GM23338 (cell line): ENCODE measurements at regions not wholly inside any gene's neighbourhood (a gene's known extent, or its start where the extent isn't known, plus 50 kb on each side); places are given as distances from the start of the nearest gene placed in this dataset.

Experiments used
- ATAC-seq: fragments of 200-7000 bp; cut with Tn5 transposase; 3 replicates; pipeline ENCODE4 v1.9.1; 2020
- DNase-seq: peaks from one replicate; pipeline ENCODE4 v3.0.0-alpha.2; 2015; ENCODE audit warnings: low spot score
- H2AFZ ChIP-seq: fragments of 200-600 bp; sonication (generic); 2 replicates; pipeline ENCODE4 v1.8.0; 2016; ENCODE audit warnings: antibody characterized with exemption, mild to moderate bottlenecking, moderate library complexity
- H3F3A ChIP-seq: fragments of 200-600 bp; sonication (generic); replicated peaks from 2 replicates; pipeline ENCODE4 v1.8.0; 2017; ENCODE audit warnings: antibody characterized with exemption, mixed run types, low read depth
- H3K27ac ChIP-seq: fragments of 200-600 bp; sonication (generic); 2 replicates; pipeline ENCODE4 v1.6.1; 2016; ENCODE audit warnings: low read depth
- H3K27me3 ChIP-seq: fragments of 200-600 bp; sonication (generic); 2 replicates; pipeline ENCODE4 v1.8.0; 2016; ENCODE audit warnings: mild to moderate bottlenecking, mixed run types, moderate library complexity; ENCODE audit not compliant: insufficient read depth
- H3K36me3 ChIP-seq: fragments of 200-600 bp; sonication (generic); 2 replicates; pipeline ENCODE4 v1.8.0; 2016; ENCODE audit warnings: mild to moderate bottlenecking; ENCODE audit not compliant: insufficient read depth
- H3K4me1 ChIP-seq: fragments of 200-600 bp; sonication (generic); 2 replicates; pipeline ENCODE4 v1.8.0; 2016; ENCODE audit warnings: mild to moderate bottlenecking, moderate library complexity; ENCODE audit not compliant: insufficient read depth
- H3K4me2 ChIP-seq: fragments of 200-600 bp; sonication (generic); 2 replicates; pipeline ENCODE4 v1.7.1; 2017; ENCODE audit warnings: mixed run types
- H3K4me3 ChIP-seq: fragments of 200-600 bp; sonication (generic); 2 replicates; pipeline ENCODE4 v1.6.1; 2016; ENCODE audit warnings: mixed run types
- H3K79me2 ChIP-seq: fragments of 200-600 bp; sonication (generic); replicated peaks from 2 replicates; pipeline ENCODE4 v1.8.0; 2017; ENCODE audit warnings: mild to moderate bottlenecking; ENCODE audit not compliant: insufficient read depth
- H3K9me2 ChIP-seq: fragments of 200-600 bp; sonication (generic); 2 replicates; pipeline ENCODE4 v1.8.0; 2017; ENCODE audit not compliant: insufficient read depth
- H4K20me1 ChIP-seq: fragments of 200-600 bp; sonication (generic); replicated peaks from 2 replicates; pipeline ENCODE4 v1.8.0; 2017; ENCODE audit warnings: mild to moderate bottlenecking; ENCODE audit not compliant: insufficient read depth
- H3K27ac Mint-ChIP-seq: 2 replicates; pipeline ENCODE4 v1.8.0; 2020; ENCODE audit warnings: inconsistent platforms, mild to moderate bottlenecking, moderate library complexity, mixed read lengths
- H3K27me3 Mint-ChIP-seq: 3 replicates; pipeline ENCODE4 v1.8.0; 2022; ENCODE audit warnings: low read depth, mild to moderate bottlenecking, moderate library complexity, mixed read lengths, inconsistent platforms; ENCODE audit not compliant: insufficient read depth, poor library complexity
- H3K36me3 Mint-ChIP-seq: 3 replicates; pipeline ENCODE4 v1.8.0; 2021; ENCODE audit warnings: low read depth, mild to moderate bottlenecking, inconsistent platforms, moderate library complexity, mixed read lengths
- H3K4me1 Mint-ChIP-seq: 3 replicates; pipeline ENCODE4 v1.8.0; 2020; ENCODE audit warnings: mild to moderate bottlenecking, inconsistent platforms, mixed read lengths
- H3K4me3 Mint-ChIP-seq: 3 replicates; pipeline ENCODE4 v1.8.0; 2021; ENCODE audit warnings: moderate library complexity, mild to moderate bottlenecking, inconsistent platforms, mixed read lengths
- H3K9me3 Mint-ChIP-seq: 3 replicates; pipeline ENCODE4 v1.8.0; 2020; ENCODE audit warnings: moderate library complexity, mild to moderate bottlenecking, inconsistent platforms, mixed read lengths
- TF ChIP-seq, protein P1 (sequence below): IDR thresholded peaks from 2 replicates; pipeline ENCODE4 v1.6.1; 2016; ENCODE audit warnings: antibody characterized with exemption
- TF ChIP-seq, protein P2 (sequence below): fragments of 250-450 bp; sonication (Bioruptor Pico); IDR thresholded peaks from 2 replicates; pipeline ENCODE4 v1.5.0; 2020; ENCODE audit warnings: mild to moderate bottlenecking, moderate library complexity
- TF ChIP-seq, protein P3 (sequence below), 2 experiments: fragments of 200-600 bp in 1 of 2; sonication (generic) in 1 of 2; conservative IDR thresholded peaks; 2 replicates each; pipeline versions ENCODE4 v1.5.1 to v1.6.1; 2016 to 2017; ENCODE audit warnings: antibody characterized with exemption in 2 of 2, low read depth in 2 of 2, mild to moderate bottlenecking in 2 of 2, moderate library complexity in 1 of 2

DNA sequence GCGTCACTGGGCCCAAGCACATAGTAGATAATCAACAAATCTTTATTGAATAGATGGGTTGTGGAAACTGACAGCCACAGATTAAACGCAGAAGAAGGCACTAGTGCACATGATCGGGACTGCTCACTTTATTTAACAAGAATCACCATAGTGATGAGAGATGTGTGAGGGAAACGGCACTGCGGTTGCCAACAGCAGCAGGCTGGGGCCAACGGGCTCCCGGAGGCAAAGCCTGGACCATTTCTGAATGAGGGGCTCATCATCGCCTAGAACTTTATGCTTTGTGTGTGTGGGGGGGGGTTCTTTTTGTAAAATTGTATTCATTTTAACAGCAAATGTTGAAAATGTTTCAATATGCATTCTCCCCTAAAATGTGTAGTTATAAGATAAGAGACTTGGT, 61.9 kb upstream of the RUFY1 start:
- Histone ChIP-seq H3K4me2 (no peak overlapping the region), H3K9me2 (no peaks in the 10 kb centered on the region), H3K79me2 (no peaks in the 10 kb centered on the region), H3K27me3 (no peaks in the 10 kb centered on the region), H2AFZ (no peak overlapping the region), H4K20me1 (no peaks in the 10 kb centered on the region), H3K4me3 (no peak overlapping the region), H3F3A (no peaks in the 10 kb centered on the region), H3K36me3 (no peaks in the 10 kb centered on the region), H3K27ac (no peak overlapping the region), H3K4me1 (no peaks in the 10 kb centered on the region)
- Mint-ChIP-seq H3K36me3 (no peaks in the 10 kb centered on the region), H3K4me3 (no peak overlapping the region), H3K27ac (no peak overlapping the region), H3K4me1 (no peaks in the 10 kb centered on the region), H3K27me3 (peaks cover 5% of the 10 kb centered on the region), H3K9me3 (peaks cover 10% of the 10 kb centered on the region; the same call in 1 of the 3 replicates)
- ATAC-seq (no peak), DNase-seq (no peak)
- TF ChIP-seq, protein P1, sequence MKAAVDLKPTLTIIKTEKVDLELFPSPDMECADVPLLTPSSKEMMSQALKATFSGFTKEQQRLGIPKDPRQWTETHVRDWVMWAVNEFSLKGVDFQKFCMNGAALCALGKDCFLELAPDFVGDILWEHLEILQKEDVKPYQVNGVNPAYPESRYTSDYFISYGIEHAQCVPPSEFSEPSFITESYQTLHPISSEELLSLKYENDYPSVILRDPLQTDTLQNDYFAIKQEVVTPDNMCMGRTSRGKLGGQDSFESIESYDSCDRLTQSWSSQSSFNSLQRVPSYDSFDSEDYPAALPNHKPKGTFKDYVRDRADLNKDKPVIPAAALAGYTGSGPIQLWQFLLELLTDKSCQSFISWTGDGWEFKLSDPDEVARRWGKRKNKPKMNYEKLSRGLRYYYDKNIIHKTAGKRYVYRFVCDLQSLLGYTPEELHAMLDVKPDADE, result no peak
- TF ChIP-seq, protein P2, sequence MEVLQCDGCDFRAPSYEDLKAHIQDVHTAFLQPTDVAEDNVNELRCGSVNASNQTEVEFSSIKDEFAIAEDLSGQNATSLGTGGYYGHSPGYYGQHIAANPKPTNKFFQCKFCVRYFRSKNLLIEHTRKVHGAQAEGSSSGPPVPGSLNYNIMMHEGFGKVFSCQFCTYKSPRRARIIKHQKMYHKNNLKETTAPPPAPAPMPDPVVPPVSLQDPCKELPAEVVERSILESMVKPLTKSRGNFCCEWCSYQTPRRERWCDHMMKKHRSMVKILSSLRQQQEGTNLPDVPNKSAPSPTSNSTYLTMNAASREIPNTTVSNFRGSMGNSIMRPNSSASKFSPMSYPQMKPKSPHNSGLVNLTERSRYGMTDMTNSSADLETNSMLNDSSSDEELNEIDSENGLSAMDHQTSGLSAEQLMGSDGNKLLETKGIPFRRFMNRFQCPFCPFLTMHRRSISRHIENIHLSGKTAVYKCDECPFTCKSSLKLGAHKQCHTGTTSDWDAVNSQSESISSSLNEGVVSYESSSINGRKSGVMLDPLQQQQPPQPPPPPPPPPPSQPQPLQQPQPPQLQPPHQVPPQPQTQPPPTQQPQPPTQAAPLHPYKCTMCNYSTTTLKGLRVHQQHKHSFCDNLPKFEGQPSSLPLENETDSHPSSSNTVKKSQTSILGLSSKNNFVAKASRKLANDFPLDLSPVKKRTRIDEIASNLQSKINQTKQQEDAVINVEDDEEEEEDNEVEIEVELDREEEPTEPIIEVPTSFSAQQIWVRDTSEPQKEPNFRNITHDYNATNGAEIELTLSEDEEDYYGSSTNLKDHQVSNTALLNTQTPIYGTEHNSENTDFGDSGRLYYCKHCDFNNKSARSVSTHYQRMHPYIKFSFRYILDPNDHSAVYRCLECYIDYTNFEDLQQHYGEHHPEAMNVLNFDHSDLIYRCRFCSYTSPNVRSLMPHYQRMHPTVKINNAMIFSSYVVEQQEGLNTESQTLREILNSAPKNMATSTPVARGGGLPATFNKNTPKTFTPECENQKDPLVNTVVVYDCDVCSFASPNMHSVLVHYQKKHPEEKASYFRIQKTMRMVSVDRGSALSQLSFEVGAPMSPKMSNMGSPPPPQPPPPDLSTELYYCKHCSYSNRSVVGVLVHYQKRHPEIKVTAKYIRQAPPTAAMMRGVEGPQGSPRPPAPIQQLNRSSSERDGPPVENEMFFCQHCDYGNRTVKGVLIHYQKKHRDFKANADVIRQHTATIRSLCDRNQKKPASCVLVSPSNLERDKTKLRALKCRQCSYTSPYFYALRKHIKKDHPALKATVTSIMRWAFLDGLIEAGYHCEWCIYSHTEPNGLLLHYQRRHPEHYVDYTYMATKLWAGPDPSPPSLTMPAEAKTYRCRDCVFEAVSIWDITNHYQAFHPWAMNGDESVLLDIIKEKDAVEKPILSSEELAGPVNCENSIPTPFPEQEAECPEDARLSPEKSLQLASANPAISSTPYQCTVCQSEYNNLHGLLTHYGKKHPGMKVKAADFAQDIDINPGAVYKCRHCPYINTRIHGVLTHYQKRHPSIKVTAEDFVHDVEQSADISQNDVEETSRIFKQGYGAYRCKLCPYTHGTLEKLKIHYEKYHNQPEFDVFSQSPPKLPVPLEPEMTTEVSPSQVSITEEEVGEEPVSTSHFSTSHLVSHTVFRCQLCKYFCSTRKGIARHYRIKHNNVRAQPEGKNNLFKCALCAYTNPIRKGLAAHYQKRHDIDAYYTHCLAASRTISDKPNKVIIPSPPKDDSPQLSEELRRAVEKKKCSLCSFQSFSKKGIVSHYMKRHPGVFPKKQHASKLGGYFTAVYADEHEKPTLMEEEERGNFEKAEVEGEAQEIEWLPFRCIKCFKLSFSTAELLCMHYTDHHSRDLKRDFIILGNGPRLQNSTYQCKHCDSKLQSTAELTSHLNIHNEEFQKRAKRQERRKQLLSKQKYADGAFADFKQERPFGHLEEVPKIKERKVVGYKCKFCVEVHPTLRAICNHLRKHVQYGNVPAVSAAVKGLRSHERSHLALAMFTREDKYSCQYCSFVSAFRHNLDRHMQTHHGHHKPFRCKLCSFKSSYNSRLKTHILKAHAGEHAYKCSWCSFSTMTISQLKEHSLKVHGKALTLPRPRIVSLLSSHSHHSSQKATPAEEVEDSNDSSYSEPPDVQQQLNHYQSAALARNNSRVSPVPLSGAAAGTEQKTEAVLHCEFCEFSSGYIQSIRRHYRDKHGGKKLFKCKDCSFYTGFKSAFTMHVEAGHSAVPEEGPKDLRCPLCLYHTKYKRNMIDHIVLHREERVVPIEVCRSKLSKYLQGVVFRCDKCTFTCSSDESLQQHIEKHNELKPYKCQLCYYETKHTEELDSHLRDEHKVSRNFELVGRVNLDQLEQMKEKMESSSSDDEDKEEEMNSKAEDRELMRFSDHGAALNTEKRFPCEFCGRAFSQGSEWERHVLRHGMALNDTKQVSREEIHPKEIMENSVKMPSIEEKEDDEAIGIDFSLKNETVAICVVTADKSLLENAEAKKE (CRISPR knock-in tag), result no peak

DNA sequence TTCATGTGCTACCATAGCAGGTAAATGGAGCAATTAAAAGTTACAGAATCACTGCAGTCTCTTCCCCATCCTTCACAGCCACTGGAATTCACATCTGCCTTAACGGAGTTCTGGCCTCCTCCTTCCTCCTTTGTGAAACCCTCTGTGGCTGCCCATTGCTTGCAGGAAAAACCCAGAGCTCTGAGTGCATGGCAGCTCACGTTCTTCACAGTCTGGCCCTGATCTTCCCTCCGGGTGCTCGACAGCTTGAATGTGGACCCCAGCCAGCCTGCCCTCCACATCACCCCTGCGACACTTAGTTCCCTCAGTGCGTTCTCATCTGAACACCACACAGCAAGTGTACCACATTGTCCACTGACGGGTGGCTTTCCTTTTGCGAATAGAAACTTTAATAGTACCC, 63.2 kb upstream of the RUFY1 start:
- ATAC-seq, result no peak
- no peaks in the 10 kb centered on the region for H3K79me2 ChIP-seq
- no peaks in the 10 kb centered on the region for H3K9me2 ChIP-seq
- no peaks in the 10 kb centered on the region for H3K27me3 ChIP-seq
- no peak overlapping the region for H3K4me3 Mint-ChIP-seq
- no peaks in the 10 kb centered on the region for H3F3A ChIP-seq
- no peak overlapping the region for H3K27ac Mint-ChIP-seq
- H3K36me3 Mint-ChIP-seq, result no peaks in the 10 kb centered on the region
- H3K9me3 Mint-ChIP-seq, result peaks cover 12% of the 10 kb centered on the region; the same call in 2 of the 3 replicates
- H3K4me1 ChIP-seq, result no peaks in the 10 kb centered on the region
- H3K27me3 Mint-ChIP-seq, result peaks cover 7% of the 10 kb centered on the region
- no peak overlapping the region for H3K27ac ChIP-seq
- DNase-seq, result no peak
- no peak overlapping the region for H2AFZ ChIP-seq
- no peaks in the 10 kb centered on the region for H3K36me3 ChIP-seq
- H3K4me2 ChIP-seq, result no peak overlapping the region
- H3K4me3 ChIP-seq, result no peak overlapping the region
- no peaks in the 10 kb centered on the region for H4K20me1 ChIP-seq
- no peaks in the 10 kb centered on the region for H3K4me1 Mint-ChIP-seq
- TF ChIP-seq, protein P3, sequence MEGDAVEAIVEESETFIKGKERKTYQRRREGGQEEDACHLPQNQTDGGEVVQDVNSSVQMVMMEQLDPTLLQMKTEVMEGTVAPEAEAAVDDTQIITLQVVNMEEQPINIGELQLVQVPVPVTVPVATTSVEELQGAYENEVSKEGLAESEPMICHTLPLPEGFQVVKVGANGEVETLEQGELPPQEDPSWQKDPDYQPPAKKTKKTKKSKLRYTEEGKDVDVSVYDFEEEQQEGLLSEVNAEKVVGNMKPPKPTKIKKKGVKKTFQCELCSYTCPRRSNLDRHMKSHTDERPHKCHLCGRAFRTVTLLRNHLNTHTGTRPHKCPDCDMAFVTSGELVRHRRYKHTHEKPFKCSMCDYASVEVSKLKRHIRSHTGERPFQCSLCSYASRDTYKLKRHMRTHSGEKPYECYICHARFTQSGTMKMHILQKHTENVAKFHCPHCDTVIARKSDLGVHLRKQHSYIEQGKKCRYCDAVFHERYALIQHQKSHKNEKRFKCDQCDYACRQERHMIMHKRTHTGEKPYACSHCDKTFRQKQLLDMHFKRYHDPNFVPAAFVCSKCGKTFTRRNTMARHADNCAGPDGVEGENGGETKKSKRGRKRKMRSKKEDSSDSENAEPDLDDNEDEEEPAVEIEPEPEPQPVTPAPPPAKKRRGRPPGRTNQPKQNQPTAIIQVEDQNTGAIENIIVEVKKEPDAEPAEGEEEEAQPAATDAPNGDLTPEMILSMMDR (conservative IDR thresholded peaks at IDR 0.05; ENCODE audit: low read depth in 2 of 2), result no peak
